ENCODE measurements at regions not wholly inside any gene's neighbourhood (a gene's known extent, or its start where the extent isn't known, plus 50 kb on each side); places are given as distances from the start of the nearest gene placed in this dataset.

DNA sequence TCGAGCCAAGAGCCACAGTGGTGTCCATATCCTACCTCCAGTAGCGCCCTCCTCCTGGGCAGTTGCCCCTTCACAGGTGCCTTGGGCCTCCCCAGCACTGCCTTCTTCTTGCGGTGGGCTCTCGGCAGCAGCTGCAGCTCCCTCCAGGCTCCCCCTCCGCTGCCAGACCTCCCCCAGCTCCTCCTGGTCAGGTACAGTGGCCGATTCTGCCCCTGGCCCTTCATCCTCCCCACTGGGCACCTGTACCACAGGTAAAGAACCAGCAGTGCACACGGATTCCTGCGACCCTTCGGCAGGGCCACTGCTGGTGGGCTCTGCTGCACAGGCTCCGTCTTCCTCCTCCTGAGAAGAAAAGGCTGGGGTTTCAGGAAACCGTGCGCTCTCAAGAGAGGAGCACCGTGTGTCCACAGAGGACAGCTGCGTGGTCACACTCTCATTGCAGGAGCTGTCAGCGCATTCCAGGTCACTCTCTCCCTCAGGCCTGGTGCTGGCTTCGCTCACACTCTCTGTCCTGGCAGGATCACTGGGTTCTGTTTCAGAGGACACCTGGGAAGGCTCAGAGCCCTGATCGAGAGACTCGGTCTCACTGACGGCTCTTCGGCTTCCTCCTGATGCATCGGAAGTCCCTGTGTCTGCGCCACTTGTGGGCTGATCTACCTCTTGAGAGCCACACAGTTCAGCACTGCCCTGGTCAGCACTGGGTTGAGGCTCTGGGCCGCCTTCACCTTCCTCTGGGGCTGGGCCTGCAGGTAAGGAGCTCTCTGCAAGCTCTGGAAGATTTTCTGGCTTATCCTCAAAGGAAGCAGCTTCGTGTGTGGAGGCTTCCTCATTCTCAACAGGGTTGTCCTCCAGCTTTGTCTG, 147.4 kb upstream of the STK17B start:
- no peak for DNase-seq (ENCODE audit: low read depth)

DNA sequence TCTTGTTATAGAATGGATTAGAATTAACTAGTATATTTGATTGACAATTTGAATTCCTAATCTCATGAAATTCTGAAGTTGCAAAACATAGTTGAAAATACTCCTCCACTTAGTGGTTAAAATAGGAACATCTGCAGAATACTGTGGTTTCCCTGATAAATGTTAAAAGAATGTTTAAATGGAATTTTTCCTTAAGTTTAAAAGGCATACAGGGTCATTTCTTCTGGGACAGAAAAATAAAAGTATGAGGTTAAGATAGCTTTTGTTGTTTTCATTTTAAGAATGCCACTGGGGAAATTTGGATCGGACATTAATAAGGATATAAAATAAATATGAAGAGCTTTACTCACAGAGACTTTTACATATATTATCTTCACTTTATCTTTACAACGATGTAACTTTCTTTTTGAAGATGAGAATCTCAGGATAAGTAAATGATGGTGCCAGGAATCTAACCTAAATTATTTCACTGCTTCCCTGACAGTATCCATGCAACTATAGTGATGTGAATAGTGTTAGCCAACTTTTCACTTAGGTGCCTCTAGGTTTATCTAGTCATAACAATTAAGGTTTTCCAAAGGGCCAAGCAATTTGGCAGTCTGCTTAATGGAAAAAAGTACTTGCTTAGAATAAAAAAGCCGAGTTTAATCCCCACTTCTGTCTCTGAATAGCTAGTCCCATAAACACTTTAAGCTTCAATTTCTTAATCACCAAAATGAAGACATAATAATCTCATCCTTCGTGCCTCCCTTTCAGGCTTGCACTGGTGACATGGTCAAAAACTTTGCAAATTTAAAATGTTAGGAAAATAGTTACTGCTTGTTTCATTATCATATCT, 151.8 kb upstream of the STK17B start:
- DNase-seq (ENCODE audit: low read depth) = no peak

DNA sequence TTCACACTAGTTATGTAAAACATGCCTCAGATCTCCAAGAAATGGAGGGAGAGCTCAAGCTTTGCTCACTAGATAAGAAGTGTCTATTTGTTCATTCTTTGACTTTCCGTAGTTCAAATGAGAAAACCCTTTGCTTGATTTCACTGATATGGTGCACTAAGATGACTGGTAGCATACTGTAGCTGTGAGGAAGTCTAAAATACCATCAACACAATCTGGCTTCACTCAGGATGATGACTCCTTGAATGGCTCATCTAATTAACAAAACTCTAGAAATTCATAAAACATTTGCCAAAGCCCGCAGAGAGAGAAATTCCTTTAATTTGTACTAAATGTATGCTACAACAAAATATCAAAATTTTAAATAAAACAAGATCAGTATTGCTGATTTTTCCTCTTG, 152.8 kb upstream of the STK17B start:
- no peak for DNase-seq (ENCODE audit: low read depth)

DNA sequence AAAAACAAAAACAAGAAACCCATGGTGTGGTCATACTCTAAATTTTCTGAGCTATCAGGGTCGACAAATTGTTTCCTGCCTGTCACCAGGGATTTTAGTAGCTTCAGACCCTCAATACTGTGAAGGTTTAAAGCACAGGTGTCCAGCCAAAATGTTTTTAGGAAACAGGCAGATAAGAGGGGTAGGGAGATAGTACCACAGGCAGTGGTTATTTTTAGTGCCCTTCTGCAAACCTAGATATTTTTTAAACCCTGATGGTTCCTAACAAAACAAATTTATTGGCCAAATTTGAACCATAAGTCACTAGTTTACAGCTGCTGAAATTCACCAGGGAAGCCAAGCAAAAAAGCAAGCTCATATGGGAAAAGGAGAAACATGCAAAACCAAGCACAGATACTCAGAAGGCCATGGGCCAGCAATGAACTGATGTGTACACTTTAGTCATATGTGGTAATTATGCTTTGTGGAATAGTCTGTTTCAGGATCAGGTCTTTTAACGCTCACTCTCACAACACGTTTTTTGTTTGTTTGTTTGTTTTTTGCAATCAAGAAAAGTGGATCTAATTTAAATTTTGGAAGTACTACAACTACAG, 156.8 kb upstream of the STK17B start:
- no peak for DNase-seq (ENCODE audit: low read depth)

DNA sequence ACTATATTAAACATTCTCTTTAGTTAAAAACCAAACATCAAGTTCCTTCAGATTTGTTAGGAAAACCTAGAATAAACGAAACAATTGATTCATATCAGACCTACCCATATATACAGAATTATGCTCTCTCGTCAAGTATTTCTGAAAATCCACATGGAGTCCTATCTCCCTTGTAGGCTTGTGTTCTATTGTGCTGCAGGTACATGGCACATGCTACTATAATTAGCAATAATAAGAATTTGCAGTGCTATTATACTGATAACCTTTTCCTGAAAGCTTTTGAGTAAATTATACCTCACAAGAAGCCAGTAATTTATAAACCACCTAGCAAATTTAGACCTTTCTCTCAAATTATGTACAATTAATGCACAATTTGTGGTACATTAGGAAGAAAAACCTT, 158.6 kb upstream of the STK17B start:
- no peak for DNase-seq (ENCODE audit: low read depth)

DNA sequence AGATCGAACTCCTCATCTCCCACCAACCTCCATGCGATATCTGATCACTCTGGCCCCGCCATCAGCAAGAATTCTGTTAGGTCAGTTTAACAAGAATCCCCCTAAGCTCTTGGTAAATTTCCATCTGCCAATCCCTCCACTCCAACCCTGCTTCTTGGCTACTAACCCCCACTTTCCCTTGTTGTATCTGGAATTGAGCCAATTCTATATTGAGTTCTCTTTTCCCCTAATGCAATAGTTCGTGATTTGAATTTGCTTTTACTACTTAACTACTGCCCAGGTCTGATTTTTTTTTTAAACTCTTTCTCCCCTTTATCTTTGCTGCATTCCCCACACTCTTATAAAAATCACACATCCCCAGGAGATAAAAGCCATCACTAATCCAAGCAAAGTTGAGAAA, 159.3 kb upstream of the STK17B start:
- no peak for DNase-seq (ENCODE audit: low read depth)

DNA sequence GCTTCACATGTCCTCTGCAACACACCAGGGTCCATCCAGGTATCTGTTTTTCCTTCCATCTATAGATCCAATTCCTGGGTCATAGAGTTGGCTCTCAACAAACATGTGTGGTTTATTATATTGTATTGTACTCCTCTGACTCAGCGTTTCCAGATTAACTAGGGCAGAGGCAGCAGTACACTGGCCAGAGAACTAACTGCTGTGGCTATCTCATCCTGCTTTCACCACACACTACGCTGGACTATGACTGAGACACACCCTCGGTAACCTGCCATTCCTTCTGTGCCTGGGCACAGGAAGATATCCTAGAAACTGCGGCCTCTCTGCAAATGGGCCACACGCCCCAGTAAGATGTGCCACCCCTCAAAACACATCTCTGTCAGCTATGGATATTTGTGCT, 159.8 kb upstream of the STK17B start:
- DNase-seq (ENCODE audit: low read depth) = no peak

DNA sequence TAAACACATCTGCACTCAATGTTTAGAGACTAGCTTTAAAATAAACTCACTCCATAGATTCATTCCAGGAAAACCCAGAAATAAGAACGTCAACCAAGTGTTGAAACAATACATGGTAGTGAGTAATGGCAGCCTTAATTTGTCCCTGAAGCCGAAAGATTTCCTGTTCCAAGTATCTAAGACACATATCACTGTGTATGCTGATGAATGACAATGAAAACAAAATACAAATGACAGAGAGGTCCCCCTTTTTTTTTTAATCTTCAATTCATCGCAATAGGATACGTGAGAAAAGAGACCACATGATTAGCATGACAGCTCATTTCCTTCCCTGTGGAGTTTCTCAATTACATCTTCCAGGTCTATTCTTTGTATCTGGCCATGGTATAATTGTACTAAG, 160.5 kb upstream of the STK17B start:
- DNase-seq (ENCODE audit: low read depth) = no peak

DNA sequence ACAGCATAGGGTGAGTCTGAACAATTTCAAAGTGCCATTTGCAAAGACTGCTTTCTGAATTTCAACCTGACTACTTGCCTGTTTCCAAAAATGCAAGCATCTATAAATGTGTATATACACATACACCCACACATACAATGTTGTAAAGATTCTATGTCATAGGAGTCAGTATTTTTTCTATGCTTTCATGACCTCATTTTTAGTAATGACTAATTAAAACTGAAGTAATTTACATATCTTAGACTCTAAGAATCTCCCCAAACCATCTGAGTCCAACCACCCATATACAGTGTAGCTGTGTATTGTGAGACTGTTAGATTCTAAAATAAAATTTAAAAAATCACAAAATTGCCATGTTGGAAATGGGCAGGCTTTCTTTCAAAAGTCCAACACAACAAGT, 162.0 kb upstream of the STK17B start:
- no peak for DNase-seq (ENCODE audit: low read depth)

DNA sequence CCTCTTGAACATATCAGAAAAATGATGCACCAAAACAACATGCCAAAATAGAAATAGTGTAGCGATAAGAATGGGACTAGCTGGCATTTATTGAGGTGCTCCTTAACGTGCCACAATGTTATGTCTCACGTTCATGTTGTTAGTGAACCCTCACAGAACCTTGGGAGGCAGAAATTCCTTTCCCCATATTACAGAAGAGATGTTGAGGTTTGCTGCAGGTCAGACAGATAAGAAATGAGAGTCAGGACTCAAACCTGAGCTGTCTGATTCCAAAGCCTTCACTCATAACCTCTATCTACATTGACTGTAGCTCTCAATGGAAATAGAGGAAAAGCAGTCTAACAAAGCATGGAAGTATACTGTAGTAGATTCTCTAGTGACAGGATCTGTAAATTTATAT, 163.3 kb upstream of the STK17B start:
- no peak for DNase-seq (ENCODE audit: low read depth)

DNA sequence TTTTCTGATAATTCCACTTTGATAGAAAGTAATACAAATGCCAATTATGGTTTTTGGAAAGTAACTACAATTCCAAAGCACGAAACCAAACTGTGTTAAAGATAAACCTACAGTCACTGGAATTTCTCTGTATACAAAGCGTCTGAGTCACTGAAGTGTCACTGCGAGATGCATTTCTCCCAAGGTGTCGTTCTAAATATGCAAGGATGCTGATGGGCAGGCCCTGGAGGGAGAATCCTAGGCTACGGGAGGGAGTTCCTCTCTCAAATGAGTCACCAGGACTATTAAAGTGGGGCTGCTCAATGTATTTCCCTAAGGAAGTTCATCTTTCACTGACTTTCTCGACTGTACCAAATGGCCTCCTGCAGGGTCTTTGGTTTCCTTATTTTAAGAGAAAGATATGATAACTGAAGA, 163.8 kb upstream of the STK17B start:
- DNase-seq (ENCODE audit: low read depth) = no peak

DNA sequence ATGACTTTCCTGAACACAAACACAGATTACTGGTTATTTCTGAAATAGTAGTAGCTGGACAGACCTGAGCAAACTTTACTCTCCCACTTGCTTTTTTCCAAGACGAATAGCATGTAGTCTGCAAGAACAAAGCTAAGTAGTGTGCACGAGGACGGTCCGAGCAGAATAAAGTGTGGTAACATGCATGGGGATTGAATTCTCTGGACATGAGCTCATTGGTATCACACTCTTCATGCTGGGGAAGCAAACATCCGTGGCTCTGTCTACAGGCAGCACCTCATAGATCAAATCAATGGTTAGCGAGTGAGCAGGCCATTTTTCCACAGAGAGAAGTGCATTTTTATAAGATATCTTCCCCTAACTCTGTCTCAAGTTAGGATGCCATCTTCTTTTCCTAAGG, 164.8 kb upstream of the STK17B start:
- no peak for DNase-seq (ENCODE audit: low read depth)

DNA sequence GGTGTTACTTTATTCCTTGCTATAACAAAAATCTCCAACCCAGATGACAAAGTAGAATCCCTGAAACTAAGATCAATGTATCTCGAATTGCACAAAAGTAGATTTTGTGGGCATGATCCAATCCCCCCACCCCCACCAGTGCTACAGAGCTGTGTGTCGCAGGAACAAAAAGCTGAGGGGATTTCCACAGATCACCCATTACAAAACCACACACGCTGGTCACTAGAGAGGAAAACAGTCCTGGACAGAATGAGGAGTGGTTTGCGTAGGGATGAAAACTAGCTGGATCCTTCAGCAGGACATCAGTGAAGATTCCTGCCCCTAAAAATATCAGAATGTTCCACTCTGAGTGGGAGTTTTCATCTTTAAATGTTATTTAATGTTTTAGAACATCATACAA, 165.3 kb upstream of the STK17B start:
- DNase-seq (ENCODE audit: low read depth) = no peak

DNA sequence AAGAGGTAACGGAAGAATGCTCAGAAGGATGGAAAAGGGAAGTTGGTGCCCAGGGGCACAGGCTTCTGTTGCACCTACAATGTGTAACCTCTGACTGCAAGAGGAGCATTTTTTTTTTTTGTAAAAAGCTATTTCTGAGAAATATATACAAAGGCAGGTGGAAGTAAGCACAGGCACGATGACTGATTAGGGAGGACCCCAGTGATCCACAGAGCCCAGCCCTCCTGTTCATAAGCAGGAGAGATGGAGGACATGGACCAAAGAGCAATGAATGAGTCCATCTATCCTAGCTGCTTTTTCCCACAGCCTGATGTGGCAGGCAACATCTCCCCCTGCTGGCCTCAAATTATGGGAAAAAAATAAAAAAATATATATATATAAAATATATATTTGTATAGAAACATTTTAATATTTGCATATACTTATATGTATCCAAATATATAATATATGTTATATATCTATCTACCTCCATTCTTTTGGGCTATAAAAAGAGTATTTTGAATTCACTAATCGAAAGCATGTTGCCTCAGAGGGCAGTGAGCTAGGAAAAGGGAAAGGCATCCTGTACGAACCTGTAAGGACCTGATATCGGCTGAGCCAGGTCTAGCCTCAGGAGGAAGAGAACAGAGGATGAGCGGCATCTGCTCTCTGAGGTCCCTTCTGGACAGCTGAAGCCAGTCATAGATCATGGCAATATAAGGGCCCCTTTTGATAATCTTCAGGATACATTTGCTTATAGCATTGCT, 166.0 kb upstream of the STK17B start:
- DNase-seq (ENCODE audit: low read depth) = no peak

DNA sequence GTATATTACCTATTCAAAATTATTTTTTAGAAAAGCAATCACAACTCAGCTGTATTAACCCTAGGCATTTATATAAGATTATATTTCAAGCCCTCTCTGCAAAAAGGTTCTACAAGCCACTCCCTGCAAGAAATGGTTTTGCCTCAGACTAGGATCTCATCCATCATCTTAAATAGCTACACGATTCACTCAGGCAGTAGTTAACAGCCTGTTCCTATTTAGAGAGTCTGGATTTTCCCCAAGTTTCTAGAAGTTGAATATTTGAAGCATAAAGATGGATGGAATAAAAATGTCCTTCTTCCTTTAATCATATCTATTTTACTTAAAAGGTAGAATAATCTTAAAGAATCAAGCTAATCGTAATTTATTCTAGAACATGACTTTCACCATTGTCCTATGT, 167.1 kb upstream of the STK17B start:
- no peak for DNase-seq (ENCODE audit: low read depth)

DNA sequence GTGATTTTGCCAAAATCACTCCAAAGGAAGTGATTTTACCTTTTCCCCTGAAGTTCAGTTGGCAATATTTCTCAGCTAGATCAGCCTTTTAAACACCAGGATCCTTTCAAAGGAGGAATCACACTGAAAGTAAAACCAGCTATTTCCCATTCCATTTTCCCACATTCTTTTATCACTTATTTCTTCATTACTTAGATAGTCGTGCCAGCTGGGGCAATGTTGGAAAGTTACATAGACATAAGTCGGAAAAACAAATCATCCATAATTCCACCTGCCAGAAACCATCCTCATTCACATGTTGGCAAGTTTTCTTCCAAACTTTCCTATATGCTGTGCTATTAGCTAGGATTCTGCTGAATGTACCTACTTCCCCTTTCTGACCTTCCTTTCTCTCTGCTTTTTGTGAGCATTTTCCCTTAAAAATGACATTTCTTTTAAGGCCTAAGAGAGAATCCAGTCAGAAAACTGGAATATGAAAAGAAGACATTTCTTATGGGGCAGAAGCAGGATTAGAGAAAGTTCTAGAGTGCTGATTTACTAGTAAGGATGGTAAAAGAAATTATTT, 170.0 kb upstream of the STK17B start:
- no peak for DNase-seq (ENCODE audit: low read depth)

DNA sequence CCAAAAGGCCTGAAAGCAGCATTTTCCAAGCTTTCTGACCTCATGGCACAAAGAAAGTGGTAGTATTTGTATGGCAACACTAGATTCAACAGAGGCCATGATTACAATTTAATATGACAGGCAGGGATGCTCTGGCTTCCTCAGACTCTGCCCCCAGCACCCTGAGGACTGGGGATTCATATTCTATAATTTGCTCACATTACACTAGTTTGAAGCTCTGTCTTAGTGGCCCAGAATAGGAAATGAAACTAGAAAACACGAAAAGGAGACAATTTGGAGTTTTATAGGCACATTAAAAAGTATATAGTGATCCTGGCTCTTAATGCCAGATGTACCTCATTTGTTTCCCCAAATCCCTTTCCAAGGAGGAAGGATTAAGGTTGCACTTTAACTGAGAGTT, 173.0 kb upstream of the STK17B start:
- DNase-seq (ENCODE audit: low read depth) = no peak

DNA sequence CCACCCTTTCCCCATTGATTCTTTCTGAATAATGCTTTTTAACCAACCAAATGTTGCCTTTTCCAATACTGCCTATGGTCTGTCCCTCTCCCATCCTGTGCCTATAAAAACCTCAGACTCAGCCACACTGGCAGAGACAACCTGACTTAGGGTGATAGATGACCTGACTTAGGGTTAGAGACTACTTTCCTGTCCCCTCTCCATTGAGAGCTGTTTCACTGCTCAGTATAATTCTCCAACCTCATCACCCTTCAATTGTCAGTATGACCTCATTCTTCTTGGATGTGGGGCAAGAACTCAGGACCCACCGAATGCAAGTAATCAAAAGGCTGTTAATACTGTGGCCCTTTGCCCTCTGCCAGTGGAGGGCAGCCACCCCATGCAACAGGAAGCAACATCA, 182.3 kb upstream of the STK17B start:
- no peak for DNase-seq (ENCODE audit: low read depth)

DNA sequence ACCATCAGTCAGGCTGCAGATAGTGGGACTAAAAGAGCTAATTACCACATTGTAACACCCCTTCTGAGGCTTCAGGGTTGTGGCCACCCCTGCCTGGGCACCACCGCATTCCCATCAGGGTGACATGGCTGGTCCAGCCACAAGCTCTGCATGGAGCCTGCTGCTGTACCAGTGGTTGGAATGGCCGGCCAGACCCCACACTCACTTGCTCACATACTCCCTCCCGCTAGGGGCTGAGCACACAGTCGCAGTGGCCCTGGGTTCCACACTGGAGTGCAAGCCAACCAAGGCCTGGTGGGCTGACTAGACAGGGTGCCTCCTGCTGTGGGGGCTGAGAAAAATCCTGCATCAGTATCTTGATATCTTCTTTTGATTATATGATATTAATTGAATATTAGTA, 182.8 kb upstream of the STK17B start:
- DNase-seq (ENCODE audit: low read depth) = no peak

DNA sequence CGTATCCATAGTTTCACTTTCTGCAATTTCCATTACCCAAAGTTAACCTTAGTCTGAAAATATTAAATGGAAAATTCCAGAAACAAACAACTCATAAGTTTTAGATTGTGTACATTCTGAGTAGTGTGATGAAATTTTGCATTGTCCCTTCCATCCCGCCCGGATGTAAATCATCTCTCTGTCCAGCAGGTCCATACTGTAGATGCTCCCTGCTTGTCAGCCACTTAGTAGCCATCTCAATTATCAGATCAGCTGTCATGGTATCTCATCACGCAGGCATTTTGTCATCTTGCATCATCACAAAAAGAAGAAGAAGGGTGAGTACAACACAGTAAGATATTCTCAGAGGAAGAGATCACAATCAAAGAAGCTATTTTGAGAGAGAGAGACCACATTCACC, 185.0 kb upstream of the STK17B start:
- no peak for DNase-seq (ENCODE audit: low read depth)

DNA sequence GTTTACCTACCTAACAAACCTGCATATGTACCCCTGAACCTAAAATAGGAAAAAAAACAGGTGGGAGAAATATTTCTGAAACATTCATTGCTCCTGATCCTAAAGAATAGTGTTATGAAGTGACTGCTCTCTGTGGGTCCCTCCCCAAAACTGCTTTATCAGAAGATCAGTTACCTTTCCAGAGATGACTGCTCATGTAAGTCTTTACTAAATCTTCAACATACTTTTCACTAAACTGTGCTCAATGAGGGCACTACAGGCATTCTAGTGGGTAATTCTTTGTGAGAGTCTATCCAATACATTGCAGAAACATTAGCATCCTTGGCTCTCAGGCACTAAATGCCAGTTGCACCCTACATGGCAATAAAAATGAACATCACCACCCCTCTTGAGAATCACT, 189.3 kb upstream of the STK17B start:
- DNase-seq (ENCODE audit: low read depth) = no peak
